CD4-positive, alpha-beta T cell treated with Interleukin-21 for 1 hour (primary cell): ENCODE measurements at regions not wholly inside any gene's neighbourhood (a gene's known extent, or its start where the extent isn't known, plus 50 kb on each side); places are given as distances from the start of the nearest gene placed in this dataset.
"Not testable (repeated sequence)": the region's sequence is repeated elsewhere in the genome, so short reads cannot be mapped to it uniquely, and the experiment has no call there.

Experiments used
- DNase-seq: peaks from one replicate; pipeline ENCODE4 v3.0.0-alpha.2; 2020

DNA sequence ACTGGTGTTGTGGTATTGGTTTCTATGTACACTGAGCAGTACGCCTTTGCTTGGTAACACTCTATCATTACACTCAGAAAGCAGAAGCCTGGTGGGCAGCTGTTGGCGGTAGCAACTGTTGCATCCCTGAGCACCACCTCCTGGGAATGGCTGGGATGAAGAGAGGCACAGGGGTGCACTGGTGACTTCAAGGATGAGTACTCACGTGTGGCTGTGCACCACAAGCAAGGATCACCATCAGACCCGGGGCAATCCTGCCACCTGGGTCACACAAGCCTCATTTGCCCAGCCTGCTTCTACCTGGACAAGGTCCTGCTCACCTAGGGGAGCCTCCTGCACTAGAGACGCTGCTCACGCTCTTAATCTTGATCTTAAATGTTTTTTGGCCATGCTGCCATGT, 336.4 kb downstream of the SI start:
- no peak for DNase-seq

- no peak for DNase-seq
Measured at GRCh38 chr3:164737174-164737573, 341.1 kb downstream of the SI start.

DNA sequence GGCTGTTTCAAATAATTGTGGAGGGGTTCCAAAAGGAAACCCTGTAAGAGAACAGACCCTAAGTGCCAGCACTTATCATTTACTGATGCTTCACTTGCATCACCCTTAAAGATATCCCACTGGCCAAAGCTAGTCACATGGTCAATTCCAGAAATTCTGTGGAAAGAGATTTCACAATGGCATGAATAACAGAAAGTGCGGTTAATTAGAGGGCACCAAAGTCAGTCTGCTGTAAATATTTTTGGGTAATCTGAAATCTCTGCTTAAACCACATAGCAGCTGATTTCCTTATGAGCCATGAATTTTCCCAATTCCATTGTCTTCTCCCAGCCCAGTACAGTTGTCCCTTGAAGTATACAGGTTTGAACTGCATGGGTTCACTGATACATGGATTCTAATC, 346.1 kb downstream of the SI start:
- no peak for DNase-seq

- no peak for DNase-seq
Measured at GRCh38 chr3:164730815-164731360, 347.4 kb downstream of the SI start.

GRCh38 chr3:164723396-164723795, 354.9 kb downstream of the SI start:
- DNase-seq = no peak

DNA sequence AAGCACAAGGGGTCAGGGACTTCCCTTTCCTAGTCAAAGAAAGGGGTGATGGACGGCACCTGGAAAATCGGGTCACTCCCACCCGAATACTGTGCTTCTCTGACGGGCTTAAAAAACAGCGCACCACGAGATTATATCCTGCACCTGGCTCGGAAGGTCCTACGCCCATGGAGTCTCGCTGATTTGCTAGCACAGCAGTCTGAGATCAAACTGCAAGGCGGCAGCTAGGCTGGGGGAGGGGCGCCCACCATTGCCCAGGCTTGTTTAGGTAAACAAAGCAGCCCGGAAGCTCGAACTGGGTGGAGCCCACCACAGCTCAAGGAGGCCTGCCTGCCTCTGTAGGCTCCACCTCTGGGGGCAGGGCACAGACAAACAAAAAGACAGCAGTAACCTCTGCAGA, 375.5 kb downstream of the SI start:
- DNase-seq = not testable (repeated sequence)

DNA sequence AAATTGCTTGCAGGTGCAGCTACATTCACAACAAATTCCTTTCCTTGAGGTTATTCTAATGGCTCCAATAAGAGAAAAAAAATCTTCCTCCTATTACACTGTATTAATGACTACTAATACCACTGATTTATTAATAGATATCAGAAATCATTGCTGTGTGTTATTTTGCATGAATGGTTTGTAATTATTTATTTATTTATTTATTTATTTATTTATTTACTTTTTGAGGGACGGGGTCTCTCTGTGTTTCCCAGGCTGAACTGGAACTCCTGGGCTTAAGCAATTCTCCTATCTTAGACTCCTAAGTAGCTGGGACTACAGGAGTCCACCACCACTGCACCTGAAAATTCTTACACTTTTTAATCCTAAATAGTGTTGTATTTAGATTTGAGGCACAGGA, 390.4 kb downstream of the SI start:
- DNase-seq = no peak

DNA sequence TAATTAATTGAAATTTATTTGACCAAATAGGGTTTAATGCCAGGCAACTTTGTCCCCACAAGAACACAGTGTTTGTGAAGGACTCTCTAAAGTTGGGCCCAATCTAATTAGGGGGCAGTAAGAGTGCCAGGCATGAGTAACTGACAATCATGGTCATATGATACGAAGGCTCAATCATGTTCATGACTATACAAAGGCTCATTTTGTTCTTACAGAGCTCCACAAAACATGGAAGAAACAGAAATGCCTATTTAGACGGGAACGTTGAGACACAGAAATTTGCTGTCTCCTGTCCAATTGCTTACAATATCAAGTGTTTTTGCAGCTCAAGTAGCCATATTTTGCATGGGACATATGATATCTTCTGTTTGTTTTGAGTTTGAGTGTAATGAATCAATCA, 391.1 kb downstream of the SI start:
- DNase-seq = no peak

GRCh38 chr3:164683489-164683888, 394.8 kb downstream of the SI start:
- DNase-seq = no peak

GRCh38 chr3:164679245-164679644, 399.1 kb downstream of the SI start:
- DNase-seq = no peak

- DNase-seq = no peak
Measured at GRCh38 chr3:164677317-164677716, 401.0 kb downstream of the SI start.

GRCh38 chr3:164673738-164674137, 404.6 kb downstream of the SI start:
- no peak for DNase-seq

- DNase-seq = no peak
Measured at GRCh38 chr3:164658125-164658524, 420.2 kb downstream of the SI start.

DNA sequence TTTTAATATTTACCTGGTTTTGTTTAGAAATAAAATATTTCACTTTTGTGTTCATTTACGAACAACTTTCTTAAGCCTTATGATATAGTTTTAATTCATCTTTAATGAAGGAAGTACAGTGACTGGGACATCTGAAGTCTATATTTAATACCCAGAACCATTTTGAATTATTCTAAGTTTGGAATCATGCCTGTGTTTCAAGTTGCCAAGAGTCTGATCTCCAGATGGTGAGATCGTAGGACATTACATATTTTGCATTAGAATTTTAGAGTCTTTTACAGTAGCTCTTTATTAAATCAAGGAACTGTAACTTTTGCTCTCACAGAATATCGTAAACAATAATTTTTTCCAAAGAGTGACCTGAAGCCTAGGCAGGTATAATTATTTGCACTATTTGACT, 420.7 kb downstream of the SI start:
- DNase-seq = no peak

GRCh38 chr3:164655462-164655861, 422.8 kb downstream of the SI start:
- no peak for DNase-seq

DNA sequence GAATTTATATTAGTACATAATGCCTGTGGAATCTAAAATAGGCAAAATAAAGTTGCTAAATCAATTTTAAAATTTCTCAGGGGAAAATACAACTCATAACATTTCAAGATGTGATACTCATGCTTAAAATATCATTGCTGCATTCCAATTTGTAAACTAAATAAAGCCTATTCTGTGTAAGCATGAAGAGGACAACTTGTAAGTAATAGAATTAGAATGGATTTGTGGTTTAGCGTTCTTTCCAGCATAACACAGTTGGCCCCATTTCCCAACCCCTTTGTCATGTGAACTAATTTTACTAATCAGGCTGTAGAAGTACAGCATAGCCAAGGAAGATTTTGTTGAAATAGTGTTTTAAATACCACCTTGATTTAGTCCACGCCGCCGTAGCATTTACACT, 437.2 kb downstream of the SI start:
- DNase-seq = no peak

- DNase-seq = no peak
Measured at GRCh38 chr3:164640591-164640990, 437.7 kb downstream of the SI start.

DNA sequence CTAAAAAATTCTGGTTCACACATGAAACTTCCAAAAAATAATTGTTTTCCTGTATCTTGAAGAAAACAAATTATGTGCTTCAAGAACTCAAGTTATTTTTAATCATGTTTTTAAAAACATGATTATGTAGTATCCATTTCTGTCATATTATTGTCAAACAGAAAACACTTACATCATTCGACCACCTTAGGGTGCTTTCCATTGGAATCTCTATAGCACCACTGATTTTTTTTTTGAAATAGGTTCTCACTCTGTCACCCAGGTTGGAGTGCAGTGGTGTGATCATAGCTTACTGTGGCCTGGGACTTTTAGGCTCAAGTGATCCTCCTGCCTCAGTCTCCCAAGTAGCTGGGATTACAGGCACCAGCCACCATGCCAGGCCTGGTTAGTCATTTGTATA, 457.3 kb downstream of the SI start:
- no peak for DNase-seq

GRCh38 chr3:164620423-164620822, 457.9 kb downstream of the SI start:
- DNase-seq = no peak

- no peak for DNase-seq
Measured at GRCh38 chr3:164612751-164613150, 465.5 kb downstream of the SI start.

GRCh38 chr3:164608554-164609276, 469.6 kb downstream of the SI start:
- DNase-seq = no peak

- DNase-seq = no peak
Measured at GRCh38 chr3:164604687-164605086, 473.6 kb downstream of the SI start.

DNA sequence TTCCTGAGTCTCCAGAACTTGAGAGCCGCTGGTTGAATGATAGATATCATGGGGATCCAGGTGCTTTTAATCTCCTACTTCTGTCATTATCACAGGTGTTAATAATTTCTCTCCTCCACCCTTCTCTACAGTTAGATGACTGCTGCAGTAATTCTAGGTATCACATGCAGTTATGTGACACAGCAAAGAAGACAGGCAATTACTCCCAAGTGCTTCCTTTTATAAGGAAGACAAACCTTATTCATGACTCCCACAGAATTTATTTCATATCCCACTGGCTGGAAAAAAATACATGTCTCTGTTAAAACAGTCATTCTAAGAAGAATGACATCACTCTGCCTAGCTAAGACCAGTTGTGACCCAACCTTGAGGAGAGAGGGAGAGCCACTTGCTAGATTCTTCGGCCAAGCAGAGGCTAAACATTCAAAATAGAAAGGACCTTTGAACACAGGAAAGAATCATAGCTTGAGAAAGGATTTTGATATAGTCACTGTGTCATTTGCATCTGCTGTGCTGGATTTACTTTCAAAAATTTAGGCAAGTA, 500.6 kb downstream of the SI start:
- no peak for DNase-seq

DNA sequence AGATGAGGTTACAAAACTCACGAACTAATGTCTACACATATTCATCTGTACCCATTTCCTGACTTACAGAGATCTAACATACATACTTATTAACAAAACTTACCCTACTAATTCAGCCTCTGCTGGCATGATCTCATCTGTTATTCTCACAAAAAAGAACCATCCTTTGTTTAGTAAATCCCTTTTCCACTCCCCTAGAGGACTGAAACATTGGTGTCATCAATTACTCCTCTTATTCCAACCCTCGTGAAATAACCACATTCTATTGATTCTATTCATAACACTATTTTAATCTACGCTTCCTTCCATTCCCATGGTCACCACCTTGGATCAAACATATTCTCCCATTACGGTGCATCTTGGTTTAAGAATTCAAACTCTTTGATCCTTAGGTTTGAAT, 505.9 kb downstream of the SI start:
- no peak for DNase-seq

DNA sequence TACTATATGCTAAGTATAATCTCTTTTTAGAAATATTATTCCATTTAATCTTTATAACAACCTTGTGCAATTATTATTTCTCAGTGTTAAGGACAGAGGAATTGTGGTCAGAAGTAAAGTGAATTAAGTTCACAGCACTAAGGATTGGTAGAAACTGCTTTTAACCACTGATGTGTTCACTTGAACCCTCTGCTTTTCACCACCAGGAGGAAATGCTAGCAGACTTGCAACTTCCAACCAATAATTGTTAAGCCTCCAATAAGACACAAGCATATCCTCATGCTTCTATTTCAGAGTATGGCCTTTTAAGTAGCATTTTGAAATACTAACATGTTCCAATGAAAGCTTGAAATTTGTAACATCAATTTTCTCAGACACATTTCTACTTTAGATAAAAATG, 527.4 kb downstream of the SI start:
- no peak for DNase-seq
